H1 (cell line): ENCODE measurements at regions not wholly inside any gene's neighbourhood (a gene's known extent, or its start where the extent isn't known, plus 50 kb on each side); places are given as distances from the start of the nearest gene placed in this dataset.

Experiments
- CHD2 ChIP-seq: IDR thresholded peaks from 2 replicates; pipeline ENCODE4 v1.6.1; 2012; ENCODE audit warnings: low read length, improper control_type of control experiment
- GABPA ChIP-seq: IDR thresholded peaks from 2 replicates; pipeline ENCODE4 v1.6.1; 2011; ENCODE audit warnings: mild to moderate bottlenecking, low read length, moderate library complexity, borderline replicate concordance; ENCODE audit not compliant: insufficient read depth
- GTF2F1 ChIP-seq: IDR thresholded peaks from 2 replicates; pipeline ENCODE4 v1.6.1; 2012; ENCODE audit warnings: low read depth, low read length, improper control_type of control experiment, borderline replicate concordance
- HDAC2 ChIP-seq, 2 experiments: fragments of 300-600 bp in 1 of 2; sonication (generic) in 1 of 2; IDR thresholded peaks; 2 replicates each; pipeline ENCODE4 v1.6.1; 2011 to 2012; ENCODE audit warnings: low read depth in 2 of 2, low read length in 2 of 2, mild to moderate bottlenecking in 2 of 2, moderate library complexity in 2 of 2, borderline replicate concordance in 1 of 2, inconsistent platforms in 1 of 2
- POLR2A ChIP-seq, 2 experiments: IDR thresholded peaks; 1 replicate in 1 of 2; 2 replicates in 1 of 2; pipeline ENCODE4 v1.6.1; 2011; ENCODE audit warnings: low read depth in 2 of 2, low read length in 2 of 2, mild to moderate bottlenecking in 2 of 2; ENCODE audit errors: control extremely low read depth in 1 of 2
- POLR2AphosphoS5 ChIP-seq: IDR thresholded peaks from 2 replicates; pipeline ENCODE4 v1.6.1; 2011; ENCODE audit warnings: low read depth, low read length
- RNF2 ChIP-seq: fragments of 200-900, 300-1000 bp; sonication (generic); IDR thresholded peaks from 2 replicates; pipeline ENCODE4 v1.7.1; 2016; ENCODE audit warnings: borderline replicate concordance, low read depth, mild to moderate bottlenecking, antibody characterized with exemption, low read length; ENCODE audit not compliant: poor library complexity, severe bottlenecking; ENCODE audit errors: missing control alignments
- SP1 ChIP-seq: IDR thresholded peaks from 2 replicates; pipeline ENCODE4 v1.6.1; 2011; ENCODE audit warnings: low read depth, low read length
- SP4 ChIP-seq: IDR thresholded peaks from 2 replicates; pipeline ENCODE4 v1.6.1; 2012; ENCODE audit warnings: low read length, inconsistent platforms
- TBP ChIP-seq: IDR thresholded peaks from 2 replicates; pipeline ENCODE4 v1.6.1; 2011; ENCODE audit warnings: low read depth, low read length, improper control_type of control experiment
- YY1 ChIP-seq: IDR thresholded peaks from 2 replicates; pipeline ENCODE4 v1.6.1; 2011; ENCODE audit warnings: low read depth, mild to moderate bottlenecking, low read length
- TF ChIP-seq, protein P1 (sequence below), 3 experiments: IDR thresholded peaks; 1 replicate in 2 of 3; 2 replicates in 1 of 3; pipeline versions ENCODE4 v1.5.1 to v1.6.1; 2011; ENCODE audit warnings: low read length in 3 of 3, mild to moderate bottlenecking in 3 of 3, inconsistent platforms in 2 of 3, low read depth in 1 of 3, moderate library complexity in 1 of 3; ENCODE audit not compliant: insufficient read depth in 1 of 3; ENCODE audit errors: control extremely low read depth in 1 of 3

DNA sequence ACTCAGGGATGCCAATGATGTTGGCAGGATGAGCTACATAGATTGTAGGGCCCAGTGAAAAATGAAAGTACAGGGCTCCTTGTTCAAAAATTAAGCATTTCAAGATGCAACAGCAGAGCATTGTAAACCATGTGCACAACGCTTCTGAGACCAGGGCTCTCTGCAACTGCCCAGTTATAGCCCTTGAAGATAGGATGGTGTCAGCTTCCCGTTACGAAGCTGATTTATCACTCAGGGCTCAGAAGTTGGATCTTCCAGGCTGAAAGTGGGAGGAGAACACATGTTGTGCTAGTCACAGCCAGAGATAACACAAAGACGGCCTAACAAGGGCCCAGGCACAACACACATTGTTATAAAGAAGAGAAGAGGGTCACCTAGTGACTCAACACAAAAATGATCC lies 466.7 kb downstream of the TUBA3C start:
- TF ChIP-seq CHD2 (no peak), YY1 (no peak), POLR2AphosphoS5 (no peak), POLR2A (IDR thresholded peaks at IDR 0.05; ENCODE audit: control extremely low read depth in 1 of 2, low read depth in 2 of 2, low read length in 2 of 2) (no peak), GABPA (no peak), HDAC2 (IDR thresholded peaks at IDR 0.05; ENCODE audit: borderline replicate concordance in 1 of 2, low read depth in 2 of 2, low read length in 2 of 2) (no peak), TBP (no peak), GTF2F1 (no peak), RNF2 (no peak), SP4 (no peak), SP1 (no peak)
- TF ChIP-seq, protein P1, sequence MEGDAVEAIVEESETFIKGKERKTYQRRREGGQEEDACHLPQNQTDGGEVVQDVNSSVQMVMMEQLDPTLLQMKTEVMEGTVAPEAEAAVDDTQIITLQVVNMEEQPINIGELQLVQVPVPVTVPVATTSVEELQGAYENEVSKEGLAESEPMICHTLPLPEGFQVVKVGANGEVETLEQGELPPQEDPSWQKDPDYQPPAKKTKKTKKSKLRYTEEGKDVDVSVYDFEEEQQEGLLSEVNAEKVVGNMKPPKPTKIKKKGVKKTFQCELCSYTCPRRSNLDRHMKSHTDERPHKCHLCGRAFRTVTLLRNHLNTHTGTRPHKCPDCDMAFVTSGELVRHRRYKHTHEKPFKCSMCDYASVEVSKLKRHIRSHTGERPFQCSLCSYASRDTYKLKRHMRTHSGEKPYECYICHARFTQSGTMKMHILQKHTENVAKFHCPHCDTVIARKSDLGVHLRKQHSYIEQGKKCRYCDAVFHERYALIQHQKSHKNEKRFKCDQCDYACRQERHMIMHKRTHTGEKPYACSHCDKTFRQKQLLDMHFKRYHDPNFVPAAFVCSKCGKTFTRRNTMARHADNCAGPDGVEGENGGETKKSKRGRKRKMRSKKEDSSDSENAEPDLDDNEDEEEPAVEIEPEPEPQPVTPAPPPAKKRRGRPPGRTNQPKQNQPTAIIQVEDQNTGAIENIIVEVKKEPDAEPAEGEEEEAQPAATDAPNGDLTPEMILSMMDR (IDR thresholded peaks at IDR 0.05; ENCODE audit: control extremely low read depth in 1 of 3, insufficient read depth in 1 of 3, low read depth in 1 of 3, low read length in 3 of 3), result no peak
